Smooth muscle cell (in vitro differentiated cells): ENCODE measurements at regions not wholly inside any gene's neighbourhood (a gene's known extent, or its start where the extent isn't known, plus 50 kb on each side); places are given as distances from the start of the nearest gene placed in this dataset.

Source experiments
- DNase-seq: peaks from one replicate; lab custom pipeline; 2025; ENCODE audit not compliant: unreplicated experiment; lab: John Stamatoyannopoulos, UW
- H2AFZ ChIP-seq: fragments of 200-600 bp; sonication (generic); 2 replicates; pipeline ENCODE4 v1.6.0; 2016; ENCODE audit warnings: antibody characterized with exemption, low read depth, mild to moderate bottlenecking
- H3F3A ChIP-seq: fragments of 200-600 bp; sonication (generic); 2 replicates; pipeline ENCODE4 v1.6.0; 2017; ENCODE audit warnings: antibody characterized with exemption, low read depth
- H3K27ac ChIP-seq: fragments of 200-600 bp; sonication (generic); 2 replicates; pipeline ENCODE4 v1.5.1; 2016; ENCODE audit warnings: low read depth, mild to moderate bottlenecking
- H3K27me3 ChIP-seq: fragments of 200-600 bp; sonication (generic); 2 replicates; pipeline ENCODE4 v1.6.1; 2016; ENCODE audit warnings: low read depth, mild to moderate bottlenecking
- H3K36me3 ChIP-seq: fragments of 200-600 bp; sonication (generic); 2 replicates; pipeline ENCODE4 v1.5.1; 2016; ENCODE audit warnings: low read depth
- H3K4me1 ChIP-seq: fragments of 200-600 bp; sonication (generic); 2 replicates; pipeline ENCODE4 v1.5.1; 2016; ENCODE audit warnings: low read depth
- H3K4me2 ChIP-seq: fragments of 200-600 bp; sonication (generic); 2 replicates; pipeline ENCODE4 v1.6.0; 2016; ENCODE audit warnings: mild to moderate bottlenecking
- H3K4me3 ChIP-seq: fragments of 200-600 bp; sonication (generic); 2 replicates; pipeline ENCODE4 v1.5.1; 2016; ENCODE audit warnings: mild to moderate bottlenecking
- H3K79me2 ChIP-seq: fragments of 200-600 bp; sonication (generic); 2 replicates; pipeline ENCODE4 v1.6.0; 2016; ENCODE audit warnings: low read depth, mild to moderate bottlenecking
- H3K9ac ChIP-seq: fragments of 200-600 bp; sonication (generic); 2 replicates; pipeline ENCODE4 v1.6.0; 2016; ENCODE audit warnings: low read depth
- H3K9me3 ChIP-seq: fragments of 200-600 bp; sonication (generic); replicated peaks from 2 replicates; pipeline ENCODE4 v1.5.1; 2016; ENCODE audit warnings: low read depth
- H4K20me1 ChIP-seq: fragments of 200-600 bp; sonication (generic); 2 replicates; pipeline ENCODE4 v1.6.0; 2016; ENCODE audit warnings: low read depth
- WGBS: methylation state at CpG from one replicate; pipeline ENCODE4 v1.1.7; 2016; ENCODE audit warnings: low lambda C conversion rate; 5-methylcytosine and 5-hydroxymethylcytosine counted together
- TF ChIP-seq, protein P1 (sequence below): fragments of 200-600 bp; sonication (generic); IDR thresholded peaks from 2 replicates; pipeline ENCODE4 v1.5.1; 2017; ENCODE audit warnings: borderline replicate concordance, mild to moderate bottlenecking, antibody characterized with exemption; ENCODE audit not compliant: insufficient read depth, poor library complexity, severe bottlenecking

DNA sequence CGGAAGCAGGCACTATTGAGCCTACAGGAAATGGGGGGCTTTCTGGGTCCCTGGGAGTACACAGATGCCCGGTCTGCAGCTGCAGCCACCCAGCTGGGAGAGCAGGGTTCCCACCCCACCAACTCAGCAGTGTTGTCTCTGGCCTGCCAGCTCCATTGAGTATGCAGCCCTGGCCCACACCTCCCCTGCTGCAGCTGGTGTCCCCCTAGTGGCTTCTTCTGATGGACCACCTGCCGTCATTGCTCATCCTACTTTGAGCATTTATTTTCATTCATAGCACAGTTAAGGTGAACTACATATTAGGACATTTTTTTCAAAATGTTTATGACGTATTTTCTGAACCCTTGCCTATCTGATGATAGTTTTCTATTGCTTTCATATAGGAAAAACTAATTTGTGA, 189.8 kb upstream of the LYPLAL1 start:
- TF ChIP-seq, protein P1, sequence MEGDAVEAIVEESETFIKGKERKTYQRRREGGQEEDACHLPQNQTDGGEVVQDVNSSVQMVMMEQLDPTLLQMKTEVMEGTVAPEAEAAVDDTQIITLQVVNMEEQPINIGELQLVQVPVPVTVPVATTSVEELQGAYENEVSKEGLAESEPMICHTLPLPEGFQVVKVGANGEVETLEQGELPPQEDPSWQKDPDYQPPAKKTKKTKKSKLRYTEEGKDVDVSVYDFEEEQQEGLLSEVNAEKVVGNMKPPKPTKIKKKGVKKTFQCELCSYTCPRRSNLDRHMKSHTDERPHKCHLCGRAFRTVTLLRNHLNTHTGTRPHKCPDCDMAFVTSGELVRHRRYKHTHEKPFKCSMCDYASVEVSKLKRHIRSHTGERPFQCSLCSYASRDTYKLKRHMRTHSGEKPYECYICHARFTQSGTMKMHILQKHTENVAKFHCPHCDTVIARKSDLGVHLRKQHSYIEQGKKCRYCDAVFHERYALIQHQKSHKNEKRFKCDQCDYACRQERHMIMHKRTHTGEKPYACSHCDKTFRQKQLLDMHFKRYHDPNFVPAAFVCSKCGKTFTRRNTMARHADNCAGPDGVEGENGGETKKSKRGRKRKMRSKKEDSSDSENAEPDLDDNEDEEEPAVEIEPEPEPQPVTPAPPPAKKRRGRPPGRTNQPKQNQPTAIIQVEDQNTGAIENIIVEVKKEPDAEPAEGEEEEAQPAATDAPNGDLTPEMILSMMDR = peak; percentile 27
- Histone ChIP-seq H2AFZ (no peak overlapping the region), H3K27me3 (peaks cover 14% of the 10 kb centered on the region), H3K9me3 (no peaks in the 10 kb centered on the region), H3K27ac (no peak overlapping the region), H3F3A (no peaks in the 10 kb centered on the region), H3K4me3 (no peak overlapping the region), H3K4me2 (no peak overlapping the region), H3K9ac (no peak overlapping the region), H3K36me3 (no peaks in the 10 kb centered on the region), H4K20me1 (no peaks in the 10 kb centered on the region), H3K79me2 (no peaks in the 10 kb centered on the region), H3K4me1 (no peaks in the 10 kb centered on the region)
- no peak for DNase-seq
- WGBS = 72% methylated on average over 4 of the region's 4 CpGs

- no peaks in the 10 kb centered on the region for H4K20me1 ChIP-seq
- H3K4me3 ChIP-seq = no peak overlapping the region
- no peak overlapping the region for H3K9ac ChIP-seq
- WGBS = 85% methylated on average over 2 of the region's 2 CpGs
- DNase-seq = no peak
- TF ChIP-seq, protein P1 = no peak
- H3K36me3 ChIP-seq = no peaks in the 10 kb centered on the region
- no peaks in the 10 kb centered on the region for H3K79me2 ChIP-seq
- H3K4me2 ChIP-seq = no peak overlapping the region
- H2AFZ ChIP-seq = no peak overlapping the region
- H3F3A ChIP-seq = no peaks in the 10 kb centered on the region
- H3K9me3 ChIP-seq = no peaks in the 10 kb centered on the region
- peaks cover 14% of the 10 kb centered on the region for H3K27me3 ChIP-seq
- H3K4me1 ChIP-seq = no peaks in the 10 kb centered on the region
- no peak overlapping the region for H3K27ac ChIP-seq
Observed at GRCh38 chr1:218985424-218985984, 188.2 kb upstream of the LYPLAL1 start.

DNA sequence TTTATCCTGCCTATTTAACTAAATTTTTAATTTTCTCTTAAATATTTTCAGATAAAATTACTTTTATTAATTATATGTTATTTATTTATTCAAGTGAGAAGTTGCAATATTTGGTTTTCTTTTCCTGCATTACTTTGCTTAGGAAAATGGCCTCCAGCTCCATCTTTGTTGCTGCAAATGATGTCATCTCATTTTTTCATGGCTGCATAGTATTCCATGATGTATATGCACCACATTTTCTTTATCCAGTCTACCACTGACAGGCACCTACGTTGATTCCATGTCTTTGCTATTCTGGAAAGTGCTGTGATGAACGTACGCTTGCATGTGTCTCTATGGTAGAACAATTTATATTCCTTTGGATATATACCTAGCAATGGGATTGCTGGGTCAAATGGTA, 186.9 kb upstream of the LYPLAL1 start:
- Histone ChIP-seq H4K20me1 (no peaks in the 10 kb centered on the region), H2AFZ (no peak overlapping the region), H3K27ac (no peak overlapping the region), H3K9ac (no peak overlapping the region), H3K79me2 (no peaks in the 10 kb centered on the region), H3K4me2 (no peak overlapping the region), H3K4me3 (no peak overlapping the region), H3K9me3 (no peaks in the 10 kb centered on the region), H3K36me3 (no peaks in the 10 kb centered on the region), H3F3A (no peaks in the 10 kb centered on the region), H3K4me1 (no peaks in the 10 kb centered on the region), H3K27me3 (peaks cover 14% of the 10 kb centered on the region)
- no peak for DNase-seq
- 94% methylated on average over 3 of the region's 3 CpGs for WGBS
- TF ChIP-seq, protein P1 = no peak

DNA sequence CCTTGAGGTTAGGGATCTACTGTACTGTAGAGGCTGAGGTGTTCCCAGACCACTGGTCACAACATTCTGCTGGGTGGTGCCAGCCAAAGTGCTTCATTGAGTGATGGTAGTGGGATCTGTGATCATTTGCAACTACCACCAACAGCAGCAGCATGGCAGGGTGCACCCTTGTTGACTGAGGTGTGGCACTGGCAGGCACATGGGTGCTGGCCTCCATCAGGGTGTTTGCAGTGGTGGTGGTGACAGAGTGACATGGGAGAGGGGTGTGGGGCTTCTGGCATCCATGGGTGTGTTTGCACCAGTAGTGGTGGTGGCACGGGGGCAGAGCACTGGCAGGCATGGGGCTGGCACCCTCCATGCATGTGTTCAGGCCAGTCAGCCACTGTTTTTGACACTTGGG, 183.7 kb upstream of the LYPLAL1 start:
- Histone ChIP-seq H3K4me1 (no peaks in the 10 kb centered on the region), H3K9ac (no peak overlapping the region), H4K20me1 (no peaks in the 10 kb centered on the region), H2AFZ (no peak overlapping the region), H3F3A (no peaks in the 10 kb centered on the region), H3K79me2 (no peaks in the 10 kb centered on the region), H3K9me3 (no peaks in the 10 kb centered on the region), H3K27ac (no peak overlapping the region), H3K4me3 (no peak overlapping the region), H3K4me2 (no peak overlapping the region), H3K27me3 (peaks cover 11% of the 10 kb centered on the region), H3K36me3 (no peaks in the 10 kb centered on the region)
- WGBS = 94% methylated on average over 1 of the region's 1 CpG
- TF ChIP-seq, protein P1 = no peak
- no peak for DNase-seq
